Testis (tissue), 2 donors: ENCODE measurements at regions not wholly inside any gene's neighbourhood (a gene's known extent, or its start where the extent isn't known, plus 50 kb on each side); places are given as distances from the start of the nearest gene placed in this dataset.
"Not testable (repeated sequence)": the region's sequence is repeated elsewhere in the genome, so short reads cannot be mapped to it uniquely, and the experiment has no call there.

Experiments used
- DNase-seq: peaks from one replicate; pipeline ENCODE4 v3.0.0-alpha.2; 2019
- H3K27ac ChIP-seq, 2 donors: fragments of 200-600 bp; sonication (generic); one replicate each; pipeline ENCODE4 v1.5.1; 2019
- H3K27me3 ChIP-seq: fragments of 200-600 bp; sonication (generic); one replicate; pipeline ENCODE4 v1.5.1; 2019
- H3K36me3 ChIP-seq: fragments of 200-600 bp; sonication (generic); one replicate; pipeline ENCODE4 v1.5.1; 2017; ENCODE audit warnings: low read depth; ENCODE audit errors: missing control alignments
- H3K4me1 ChIP-seq: fragments of 200-600 bp; sonication (generic); one replicate; pipeline ENCODE4 v1.5.1; 2019
- H3K4me3 ChIP-seq, 2 donors: fragments of 200-600 bp; sonication (generic); one replicate each; pipeline ENCODE4 v1.5.1; 2017 to 2019
- H3K9me3 ChIP-seq: fragments of 200-600 bp; sonication (generic); one replicate; pipeline ENCODE4 v1.5.1; 2017
- CTCF ChIP-seq, 3 experiments: fragments of 450-650 bp in 2 of 3; fragments of 200-600 bp in 1 of 3; sonication (generic) in 1 of 3; IDR thresholded peaks; one replicate each; pipeline ENCODE4 v1.5.1; 2016 to 2019; ENCODE audit warnings: antibody characterized with exemption in 3 of 3, mild to moderate bottlenecking in 2 of 3, moderate library complexity in 1 of 3
- POLR2A ChIP-seq: fragments of 450-650 bp; IDR thresholded peaks from one replicate; pipeline ENCODE4 v1.6.1; 2017; ENCODE audit warnings: antibody characterized with exemption, mild to moderate bottlenecking, moderate library complexity
- WGBS, 2 donors: methylation state at CpG; one replicate each; pipeline ENCODE4 v1.1.5; 2018; 5-methylcytosine and 5-hydroxymethylcytosine counted together
- intact Hi-C: fragments of 100-400 bp; cut with DNase I; formaldehyde crosslinking; loops from one replicate; pipeline ENCODE4 v1.15.1; 2023; ENCODE audit warnings: low total_unique reads

- WGBS, 2 donors = 80 to 84% methylated on average over 4 of the region's 4 CpGs
- Histone ChIP-seq H3K27me3 (no peaks in the 10 kb centered on the region), H3K27ac (no peak overlapping the region), H3K4me3 (no peak overlapping the region), H3K9me3 (no peaks in the 10 kb centered on the region), H3K36me3 (no peaks in the 10 kb centered on the region), H3K4me1 (no peaks in the 10 kb centered on the region)
- TF ChIP-seq CTCF (IDR thresholded peaks at IDR 0.05) (no peak), POLR2A (no peak)
- intact Hi-C loops = no loop called here
- DNase-seq = no peak
These were observed 93.6 kb upstream of the FAM174B start for GRCh38 chr15:92749216-92749615.

- DNase-seq = no peak
- H3K27me3 ChIP-seq = no peaks in the 10 kb centered on the region
- no peaks in the 10 kb centered on the region for H3K9me3 ChIP-seq
- H3K4me3 ChIP-seq = no peak overlapping the region
- H3K36me3 ChIP-seq = no peaks in the 10 kb centered on the region
- H3K27ac ChIP-seq = no peak overlapping the region
- TF ChIP-seq POLR2A = no peak
- TF ChIP-seq CTCF (IDR thresholded peaks at IDR 0.05) = no peak
- H3K4me1 ChIP-seq = no peaks in the 10 kb centered on the region
- intact Hi-C loops = no loop called here
- WGBS, 2 donors = 86 to 88% methylated on average over 4 of the region's 4 CpGs
These were observed 94.4 kb upstream of the FAM174B start for GRCh38 chr15:92749946-92750345.

GRCh38 chr15:92751528-92751927 lies 96.0 kb upstream of the FAM174B start:
- H3K27me3 ChIP-seq = no peaks in the 10 kb centered on the region
- no peaks in the 10 kb centered on the region for H3K9me3 ChIP-seq
- intact Hi-C loops = no loop called here
- H3K27ac ChIP-seq = no peak overlapping the region
- no peak for TF ChIP-seq POLR2A
- no peak for TF ChIP-seq CTCF (IDR thresholded peaks at IDR 0.05)
- H3K4me3 ChIP-seq = no peak overlapping the region
- DNase-seq = no peak
- no peaks in the 10 kb centered on the region for H3K36me3 ChIP-seq
- H3K4me1 ChIP-seq = no peaks in the 10 kb centered on the region
- 86 to 88% methylated on average over 3 of the region's 3 CpGs for WGBS, 2 donors

GRCh38 chr15:92753591-92753990 lies 98.0 kb upstream of the FAM174B start:
- Histone ChIP-seq H3K4me1 (no peaks in the 10 kb centered on the region), H3K27me3 (no peaks in the 10 kb centered on the region), H3K4me3 (no peak overlapping the region), H3K9me3 (no peaks in the 10 kb centered on the region), H3K36me3 (no peaks in the 10 kb centered on the region), H3K27ac (no peak overlapping the region)
- DNase-seq = no peak
- intact Hi-C loops = no loop called here
- no peak for TF ChIP-seq CTCF (IDR thresholded peaks at IDR 0.05)
- TF ChIP-seq POLR2A = no peak
- 92 to 96% methylated on average over 3 of the region's 3 CpGs for WGBS, 2 donors

- Histone ChIP-seq H3K4me1 (no peaks in the 10 kb centered on the region), H3K9me3 (no peaks in the 10 kb centered on the region), H3K27ac (no peak overlapping the region), H3K27me3 (no peaks in the 10 kb centered on the region), H3K4me3 (no peak overlapping the region), H3K36me3 (no peaks in the 10 kb centered on the region)
- intact Hi-C loops = no loop called here
- no peak for TF ChIP-seq POLR2A
- TF ChIP-seq CTCF (IDR thresholded peaks at IDR 0.05) = no peak
- DNase-seq = no peak
- WGBS, 2 donors = 82 to 88% methylated on average over 4 to 5 of the region's 5 CpGs
These were observed 107.9 kb upstream of the FAM174B start for GRCh38 chr15:92763459-92763858.

- H3K36me3 ChIP-seq = not testable (repeated sequence)
These were observed 112.6 kb upstream of the FAM174B start for GRCh38 chr15:92768131-92768530.

More at GRCh38 chr15:92768131-92768530, 112.6 kb upstream of the FAM174B start:
- H3K9me3 ChIP-seq, DNase-seq, H3K4me1 ChIP-seq, H3K4me3 ChIP-seq, intact Hi-C loops, H3K27ac ChIP-seq, H3K27me3 ChIP-seq: not testable (repeated sequence)
- WGBS, 2 donors = no CpG with 5 or more reads among the region's 35 CpGs
